ENCODE measurements at regions not wholly inside any gene's neighbourhood (a gene's known extent, or its start where the extent isn't known, plus 50 kb on each side); places are given as distances from the start of the nearest gene placed in this dataset.

- TF ChIP-seq CTCF (IDR thresholded peaks at IDR 0.05) (no peak), POLR2A (IDR thresholded peaks at IDR 0.05) (no peak)
Measured at GRCh38 chr18:55093295-55093694, 134.0 kb upstream of the CCDC68 start.
